BLaER1 (cell line): ENCODE measurements at regions not wholly inside any gene's neighbourhood (a gene's known extent, or its start where the extent isn't known, plus 50 kb on each side); places are given as distances from the start of the nearest gene placed in this dataset.
"Not testable (repeated sequence)": the region's sequence is repeated elsewhere in the genome, so short reads cannot be mapped to it uniquely, and the experiment has no call there.

Experiments used
- H3K27ac ChIP-seq: shearing (Covaris generic); formaldehyde crosslinking; 2 replicates; pipeline ENCODE4 v1.8.1; 2022
- H3K27me3 ChIP-seq: shearing (Covaris generic); formaldehyde crosslinking; 2 replicates; pipeline ENCODE4 v1.8.1; 2022
- H3K36me3 ChIP-seq: shearing (Covaris generic); formaldehyde crosslinking; 2 replicates; pipeline ENCODE4 v1.8.1; 2022
- H3K4me1 ChIP-seq: shearing (Covaris generic); formaldehyde crosslinking; 2 replicates; pipeline ENCODE4 v1.8.1; 2022
- H3K4me2 ChIP-seq: shearing (Covaris generic); formaldehyde crosslinking; 2 replicates; pipeline ENCODE4 v1.8.1; 2022
- H3K4me3 ChIP-seq: shearing (Covaris generic); formaldehyde crosslinking; 2 replicates; pipeline ENCODE4 v1.8.1; 2022
- H3K9ac ChIP-seq: shearing (Covaris generic); formaldehyde crosslinking; 2 replicates; pipeline ENCODE4 v1.8.1; 2022
- H3K9me3 ChIP-seq: shearing (Covaris generic); formaldehyde crosslinking; 2 replicates; pipeline ENCODE4 v1.8.1; 2022
- H4K20me1 ChIP-seq: shearing (Covaris generic); formaldehyde crosslinking; 2 replicates; pipeline ENCODE4 v1.8.1; 2022
- Cebpa-rat ChIP-seq: shearing (Covaris generic); IDR thresholded peaks from 2 replicates; pipeline ENCODE4 v1.8.1; 2022

GRCh38 chrX:542179-542578 lies 88.4 kb upstream of the SHOX start:
- Histone ChIP-seq H3K27ac (no peak overlapping the region), H4K20me1 (no peaks in the 10 kb centered on the region), H3K4me3 (no peak overlapping the region), H3K9ac (no peak overlapping the region), H3K4me1 (peaks cover 11% of the 10 kb centered on the region), H3K4me2 (no peak overlapping the region), H3K36me3 (no peaks in the 10 kb centered on the region), H3K9me3 (no peaks in the 10 kb centered on the region; the same call in 1 of the 2 replicates), H3K27me3 (no peaks in the 10 kb centered on the region)
- no peak for TF ChIP-seq Cebpa-rat

- Histone ChIP-seq H3K36me3 (no peaks in the 10 kb centered on the region), H3K27ac (no peak overlapping the region), H3K9me3 (no peaks in the 10 kb centered on the region; the same call in none of the 2 replicates), H3K27me3 (no peaks in the 10 kb centered on the region), H3K9ac (no peak overlapping the region), H3K4me1 (peaks cover 11% of the 10 kb centered on the region), H4K20me1 (no peaks in the 10 kb centered on the region), H3K4me2 (no peak overlapping the region), H3K4me3 (no peak overlapping the region)
- TF ChIP-seq Cebpa-rat = no peak
Observed at GRCh38 chrX:545452-545885, 85.1 kb upstream of the SHOX start.

GRCh38 chrX:550514-550913 lies 80.1 kb upstream of the SHOX start:
- Histone ChIP-seq H3K9me3 (no peaks in the 10 kb centered on the region; the same call in 1 of the 2 replicates), H3K4me1 (no peaks in the 10 kb centered on the region), H3K4me3 (no peak overlapping the region), H3K9ac (no peak overlapping the region), H3K27me3 (no peaks in the 10 kb centered on the region), H3K36me3 (no peaks in the 10 kb centered on the region), H4K20me1 (no peaks in the 10 kb centered on the region), H3K4me2 (no peak overlapping the region), H3K27ac (no peak overlapping the region)
- no peak for TF ChIP-seq Cebpa-rat

GRCh38 chrX:551306-551705 lies 79.3 kb upstream of the SHOX start:
- no peaks in the 10 kb centered on the region for H4K20me1 ChIP-seq
- TF ChIP-seq Cebpa-rat = no peak
- no peaks in the 10 kb centered on the region for H3K4me1 ChIP-seq

GRCh38 chrX:552496-552895 lies 78.1 kb upstream of the SHOX start:
- no peaks in the 10 kb centered on the region for H4K20me1 ChIP-seq
- H3K4me3 ChIP-seq = no peak overlapping the region
- no peaks in the 10 kb centered on the region for H3K27me3 ChIP-seq
- H3K27ac ChIP-seq = no peak overlapping the region
- H3K9ac ChIP-seq = no peak overlapping the region
- no peaks in the 10 kb centered on the region for H3K36me3 ChIP-seq
- no peak overlapping the region for H3K4me2 ChIP-seq
- no peaks in the 10 kb centered on the region for H3K4me1 ChIP-seq
- no peak for TF ChIP-seq Cebpa-rat
- no peaks in the 10 kb centered on the region; the same call in 1 of the 2 replicates for H3K9me3 ChIP-seq

More at GRCh38 chrX:551306-551705, 79.3 kb upstream of the SHOX start:
- Histone ChIP-seq H3K4me2 (no peak overlapping the region), H3K4me3 (no peak overlapping the region), H3K27me3 (no peaks in the 10 kb centered on the region), H3K9me3 (no peaks in the 10 kb centered on the region; the same call in 1 of the 2 replicates), H3K27ac (no peak overlapping the region), H3K9ac (no peak overlapping the region), H3K36me3 (no peaks in the 10 kb centered on the region)

GRCh38 chrX:554271-554670 lies 76.3 kb upstream of the SHOX start:
- Histone ChIP-seq H3K27me3 (no peaks in the 10 kb centered on the region), H3K36me3 (no peaks in the 10 kb centered on the region), H3K27ac (no peak overlapping the region), H4K20me1 (no peaks in the 10 kb centered on the region), H3K4me1 (no peaks in the 10 kb centered on the region), H3K4me2 (no peak overlapping the region), H3K9me3 (no peaks in the 10 kb centered on the region; the same call in 1 of the 2 replicates), H3K4me3 (no peak overlapping the region), H3K9ac (no peak overlapping the region)
- TF ChIP-seq Cebpa-rat = no peak

- Histone ChIP-seq H3K9me3 (no peaks in the 10 kb centered on the region), H3K36me3 (no peaks in the 10 kb centered on the region), H3K27ac (no peak overlapping the region), H3K4me1 (no peaks in the 10 kb centered on the region), H3K4me3 (no peak overlapping the region), H3K9ac (no peak overlapping the region), H3K4me2 (no peak overlapping the region), H4K20me1 (no peaks in the 10 kb centered on the region), H3K27me3 (no peaks in the 10 kb centered on the region)
- TF ChIP-seq Cebpa-rat = no peak
Observed at GRCh38 chrX:555725-556666, 74.6 kb upstream of the SHOX start.

- H3K36me3 ChIP-seq, H3K4me2 ChIP-seq, H3K9me3 ChIP-seq, H3K27me3 ChIP-seq, H3K27ac ChIP-seq, H4K20me1 ChIP-seq, H3K9ac ChIP-seq, H3K4me1 ChIP-seq, H3K4me3 ChIP-seq: not testable (repeated sequence)
Observed at GRCh38 chrX:557601-558000, 73.0 kb upstream of the SHOX start.

GRCh38 chrX:559282-559681 lies 71.3 kb upstream of the SHOX start:
- H3K4me1 ChIP-seq, H3K4me2 ChIP-seq, H3K4me3 ChIP-seq, H3K27ac ChIP-seq, H3K9me3 ChIP-seq, H4K20me1 ChIP-seq, H3K9ac ChIP-seq, H3K36me3 ChIP-seq, H3K27me3 ChIP-seq: not testable (repeated sequence)

- no peak for TF ChIP-seq Cebpa-rat
Observed at GRCh38 chrX:567891-568290, 62.7 kb upstream of the SHOX start.

More at GRCh38 chrX:567891-568290, 62.7 kb upstream of the SHOX start:
- H3K4me3 ChIP-seq = no peak overlapping the region
- no peaks in the 10 kb centered on the region for H3K36me3 ChIP-seq
- no peak overlapping the region for H3K9ac ChIP-seq
- H3K4me2 ChIP-seq = no peak overlapping the region
- no peaks in the 10 kb centered on the region for H4K20me1 ChIP-seq
- no peaks in the 10 kb centered on the region for H3K27me3 ChIP-seq
- no peak overlapping the region for H3K27ac ChIP-seq
- no peaks in the 10 kb centered on the region for H3K4me1 ChIP-seq
- no peaks in the 10 kb centered on the region for H3K9me3 ChIP-seq
